ENCODE measurements at regions not wholly inside any gene's neighbourhood (a gene's known extent, or its start where the extent isn't known, plus 50 kb on each side); places are given as distances from the start of the nearest gene placed in this dataset.

DNA sequence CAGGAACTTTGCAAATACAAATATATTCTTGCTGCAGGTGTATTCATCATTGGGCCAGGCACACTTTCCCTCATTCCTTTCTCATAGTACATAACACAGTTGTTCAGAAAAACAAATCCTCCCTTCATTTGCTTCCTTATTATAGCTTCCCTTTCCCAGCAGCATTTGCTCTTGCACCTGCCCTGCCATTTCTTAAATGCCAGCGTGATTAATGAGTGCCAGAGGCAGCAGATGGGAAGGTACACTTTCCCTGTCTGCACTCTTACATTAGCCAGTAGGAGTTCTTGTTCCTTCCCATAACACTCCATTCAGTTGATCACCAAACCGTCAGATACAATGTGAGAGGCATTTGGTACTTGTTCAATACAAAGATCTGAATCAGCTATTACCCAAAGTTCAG lies 128.5 kb upstream of the GAP43 start:
- no peak for TF ChIP-seq POLR2A (IDR thresholded peaks at IDR 0.05)
- TF ChIP-seq, protein P1, sequence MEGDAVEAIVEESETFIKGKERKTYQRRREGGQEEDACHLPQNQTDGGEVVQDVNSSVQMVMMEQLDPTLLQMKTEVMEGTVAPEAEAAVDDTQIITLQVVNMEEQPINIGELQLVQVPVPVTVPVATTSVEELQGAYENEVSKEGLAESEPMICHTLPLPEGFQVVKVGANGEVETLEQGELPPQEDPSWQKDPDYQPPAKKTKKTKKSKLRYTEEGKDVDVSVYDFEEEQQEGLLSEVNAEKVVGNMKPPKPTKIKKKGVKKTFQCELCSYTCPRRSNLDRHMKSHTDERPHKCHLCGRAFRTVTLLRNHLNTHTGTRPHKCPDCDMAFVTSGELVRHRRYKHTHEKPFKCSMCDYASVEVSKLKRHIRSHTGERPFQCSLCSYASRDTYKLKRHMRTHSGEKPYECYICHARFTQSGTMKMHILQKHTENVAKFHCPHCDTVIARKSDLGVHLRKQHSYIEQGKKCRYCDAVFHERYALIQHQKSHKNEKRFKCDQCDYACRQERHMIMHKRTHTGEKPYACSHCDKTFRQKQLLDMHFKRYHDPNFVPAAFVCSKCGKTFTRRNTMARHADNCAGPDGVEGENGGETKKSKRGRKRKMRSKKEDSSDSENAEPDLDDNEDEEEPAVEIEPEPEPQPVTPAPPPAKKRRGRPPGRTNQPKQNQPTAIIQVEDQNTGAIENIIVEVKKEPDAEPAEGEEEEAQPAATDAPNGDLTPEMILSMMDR (IDR thresholded peaks at IDR 0.05) = no peak

All from esophagus squamous epithelium (tissue), 4 donors.